K562 (cell line): ENCODE measurements at regions not wholly inside any gene's neighbourhood (a gene's known extent, or its start where the extent isn't known, plus 50 kb on each side); places are given as distances from the start of the nearest gene placed in this dataset.

Source experiments
- ARID1B ChIP-seq: fragments of 450-650 bp; IDR thresholded peaks from 2 replicates; pipeline ENCODE4 v1.6.1; 2016; ENCODE audit warnings: antibody characterized with exemption, mild to moderate bottlenecking, inconsistent platforms
- BDP1 ChIP-seq: IDR thresholded peaks from 3 replicates; pipeline ENCODE4 v1.6.1; 2011; ENCODE audit not compliant: insufficient read length, insufficient read depth
- BRF1 ChIP-seq: IDR thresholded peaks from 3 replicates; pipeline ENCODE4 v1.6.1; 2011; ENCODE audit warnings: borderline replicate concordance, mild to moderate bottlenecking; ENCODE audit not compliant: insufficient read length; ENCODE audit errors: extremely low read depth
- CBFA2T2 ChIP-seq: fragments of 450-650 bp; conservative IDR thresholded peaks from 2 replicates; pipeline ENCODE4 v1.6.1; 2017; ENCODE audit warnings: mild to moderate bottlenecking
- CC2D1A ChIP-seq: fragments of 450-650 bp; IDR thresholded peaks from 2 replicates; pipeline ENCODE4 v1.6.1; 2017; ENCODE audit warnings: mild to moderate bottlenecking
- DNMT1 ChIP-seq: fragments of 450-650 bp; IDR thresholded peaks from 2 replicates; pipeline ENCODE4 v1.6.1; 2016; ENCODE audit warnings: antibody characterized with exemption, mild to moderate bottlenecking
- ELF2 ChIP-seq: fragments of 250-450 bp; sonication (Bioruptor Pico); IDR thresholded peaks from 2 replicates; pipeline ENCODE4 v1.5.0; 2021; ENCODE audit warnings: mild to moderate bottlenecking
- HINFP ChIP-seq: fragments of 450-650 bp; conservative IDR thresholded peaks from 2 replicates; pipeline ENCODE4 v1.6.1; 2016; ENCODE audit warnings: missing genetic modification characterization, low read depth, mild to moderate bottlenecking, control low read depth, missing compliant biosample characterization
- HNRNPH1 ChIP-seq: fragments of 200-400 bp; formaldehyde crosslinking; optimal IDR thresholded peaks from 2 replicates; pipeline ENCODE3; 2017; ENCODE audit warnings: low read depth, mild to moderate bottlenecking, low read length, moderate library complexity
- MAZ ChIP-seq, 2 experiments: fragments of 450-650 bp in 1 of 2; sonication (generic) in 1 of 2; formaldehyde crosslinking; IDR thresholded peaks in 1 of 2; conservative IDR thresholded peaks in 1 of 2; 2 replicates each; pipeline versions ENCODE4 v1.4.0 to v1.5.0; 2020; ENCODE audit warnings: mild to moderate bottlenecking in 1 of 2, missing genetic modification reagents in 1 of 2
- POLR2G ChIP-seq: fragments of 200-400 bp; formaldehyde crosslinking; IDR thresholded peaks from 2 replicates; pipeline ENCODE4 v1.6.1; 2017; ENCODE audit warnings: low read depth, mild to moderate bottlenecking, antibody characterized with exemption, low read length, moderate library complexity
- POU5F1 ChIP-seq: fragments of 150-350 bp; IDR thresholded peaks from 2 replicates; pipeline ENCODE4 v1.6.1; 2014; ENCODE audit warnings: borderline replicate concordance, low read length, low read depth, mild to moderate bottlenecking; ENCODE audit not compliant: partially characterized antibody
- SRF ChIP-seq, 2 experiments: fragments of 250-450, 450-650 bp in 1 of 2; sonication (Bioruptor Pico) in 1 of 2; sonication (generic) in 1 of 2; formaldehyde crosslinking; IDR thresholded peaks; 2 replicates each; pipeline versions ENCODE4 v1.5.0 to v1.5.1; 2020 to 2022; ENCODE audit warnings: mild to moderate bottlenecking in 1 of 2, missing genetic modification reagents in 1 of 2
- U2AF2 ChIP-seq: fragments of 200-400 bp; formaldehyde crosslinking; optimal IDR thresholded peaks from 2 replicates; pipeline ENCODE3; 2017; ENCODE audit warnings: low read depth, mild to moderate bottlenecking, low read length
- ZBTB40 ChIP-seq, 2 experiments: fragments of 450-650 bp in 1 of 2; sonication (generic) in 1 of 2; formaldehyde crosslinking in 1 of 2; IDR thresholded peaks; 2 replicates each; pipeline versions ENCODE4 v1.7.1 to v1.9.0; 2016 to 2022; ENCODE audit warnings: inconsistent platforms in 1 of 2, mild to moderate bottlenecking in 1 of 2, missing genetic modification reagents in 1 of 2
- ZNF583 ChIP-seq: fragments of 250-450 bp; sonication (Bioruptor Pico); IDR thresholded peaks from 2 replicates; pipeline ENCODE4 v1.4.0; 2020
- ZNF696 ChIP-seq: fragments of 250-450 bp; sonication (Bioruptor Pico); conservative IDR thresholded peaks from 2 replicates; pipeline ENCODE4 v1.4.0; 2020; ENCODE audit warnings: mild to moderate bottlenecking, moderate library complexity
- ZNF699 ChIP-seq: fragments of 250-450 bp; sonication (Bioruptor Pico); IDR thresholded peaks from 2 replicates; pipeline ENCODE4 v1.8.0; 2021; ENCODE audit warnings: mild to moderate bottlenecking, moderate library complexity; ENCODE audit not compliant: insufficient replicate concordance

GRCh38 chr6:28791002-28791383 is 132.8 kb downstream of the TRIM27 start (continued):
- peak; percentile 6; the same call in 1 of the 2 replicates for TF ChIP-seq ZBTB40 (IDR thresholded peaks at IDR 0.05)
- TF ChIP-seq ZBTB40 (CRISPR knock-in tag; IDR thresholded peaks at IDR 0.05), result no peak
- no peak for TF ChIP-seq POU5F1
- TF ChIP-seq CBFA2T2, result no peak
- peak; percentile 59; the same call in 1 of the 2 replicates for TF ChIP-seq DNMT1
- TF ChIP-seq BRF1, result no peak
- 0 out of 4 replicates have a peak, but pooled peaks of 1 of the 2 experiments have one; percentile 29 for TF ChIP-seq MAZ (CRISPR knock-in tag; conservative IDR thresholded peaks at IDR 0.05 in 1 of 2, IDR thresholded peaks at IDR 0.05 in 1 of 2)
- no peak for TF ChIP-seq SRF (CRISPR knock-in tag; IDR thresholded peaks at IDR 0.05)
- no peak for TF ChIP-seq ELF2 (CRISPR knock-in tag)
- no peak for TF ChIP-seq HNRNPH1
- no peak for TF ChIP-seq ZNF696 (CRISPR knock-in tag)
- no peak for TF ChIP-seq U2AF2
- TF ChIP-seq ARID1B, result no peak
- TF ChIP-seq HINFP (tag), result no peak
- no peak for TF ChIP-seq POLR2G
- TF ChIP-seq BDP1, result no peak
- no peak for TF ChIP-seq ZNF699 (CRISPR knock-in tag)
- TF ChIP-seq CC2D1A, result no peak
- TF ChIP-seq ZNF583 (CRISPR knock-in tag), result no peak
